Neuronal stem cell (in vitro differentiated cells): ENCODE measurements at regions not wholly inside any gene's neighbourhood (a gene's known extent, or its start where the extent isn't known, plus 50 kb on each side); places are given as distances from the start of the nearest gene placed in this dataset.

ENCODE experiments used
- DNase-seq: peaks from one replicate; pipeline ENCODE4 v3.0.0-alpha.2; 2013; ENCODE audit warnings: low spot score
- H2AFZ ChIP-seq: one replicate; pipeline ENCODE4 v1.6.1; 2013; ENCODE audit warnings: mild to moderate bottlenecking, low read length, inconsistent platforms
- H2AK5ac ChIP-seq: 2 replicates; pipeline ENCODE4 v1.6.1; 2013; ENCODE audit warnings: low read depth, mild to moderate bottlenecking, inconsistent platforms, low read length, moderate library complexity, mixed read lengths
- H2BK120ac ChIP-seq: 2 replicates; pipeline ENCODE4 v1.6.1; 2013; ENCODE audit warnings: low read depth, mild to moderate bottlenecking, inconsistent platforms, low read length, moderate library complexity, mixed read lengths
- H2BK12ac ChIP-seq: one replicate; pipeline ENCODE4 v1.6.1; 2013; ENCODE audit warnings: low read length, inconsistent platforms
- H2BK15ac ChIP-seq: 2 replicates; pipeline ENCODE4 v1.6.1; 2013; ENCODE audit warnings: mild to moderate bottlenecking, low read length, inconsistent platforms, mixed read lengths
- H2BK5ac ChIP-seq: one replicate; pipeline ENCODE4 v1.6.1; 2013; ENCODE audit warnings: inconsistent platforms, mild to moderate bottlenecking, low read length, moderate library complexity
- H3K14ac ChIP-seq: one replicate; pipeline ENCODE4 v1.6.1; 2013; ENCODE audit warnings: low read length, inconsistent platforms
- H3K18ac ChIP-seq: 2 replicates; pipeline ENCODE4 v1.6.1; 2013; ENCODE audit warnings: low read length, inconsistent platforms
- H3K23ac ChIP-seq: 2 replicates; pipeline ENCODE4 v1.6.1; 2013; ENCODE audit warnings: low read depth, mild to moderate bottlenecking, mixed read lengths, low read length, inconsistent platforms; ENCODE audit not compliant: poor library complexity
- H3K27ac ChIP-seq: replicated peaks from 3 replicates; pipeline ENCODE4 v1.5.1; 2013; ENCODE audit warnings: low read length, inconsistent platforms
- H3K27me3 ChIP-seq, 3 experiments: 2 replicates each; pipeline ENCODE4 v1.6.1; 2013; ENCODE audit warnings: low read length in 3 of 3, mild to moderate bottlenecking in 2 of 3, inconsistent platforms in 1 of 3, low read depth in 1 of 3, mixed read lengths in 1 of 3, moderate library complexity in 1 of 3; ENCODE audit not compliant: control insufficient read depth in 3 of 3, insufficient read depth in 3 of 3
- H3K36me3 ChIP-seq, 2 donors: replicated peaks in 1 of 2; 2 replicates each; pipeline ENCODE4 v1.6.1; 2013; ENCODE audit warnings: low read length in 2 of 2; ENCODE audit not compliant: control insufficient read depth in 2 of 2, insufficient read depth in 2 of 2
- H3K4ac ChIP-seq: 2 replicates; pipeline ENCODE4 v1.6.1; 2013; ENCODE audit warnings: inconsistent platforms, mild to moderate bottlenecking, low read length, moderate library complexity
- H3K4me1 ChIP-seq, 2 donors: 1 replicate in 1 of 2; 2 replicates in 1 of 2; pipeline ENCODE4 v1.6.1; 2013; ENCODE audit warnings: low read length in 2 of 2, low read depth in 1 of 2; ENCODE audit not compliant: control insufficient read depth in 2 of 2, insufficient read depth in 1 of 2
- H3K4me2 ChIP-seq: one replicate; pipeline ENCODE4 v1.6.1; 2013; ENCODE audit warnings: mild to moderate bottlenecking, low read length, inconsistent platforms; ENCODE audit not compliant: insufficient read depth, poor library complexity, severe bottlenecking
- H3K4me3 ChIP-seq, 2 donors: 2 replicates each; pipeline ENCODE4 v1.5.1; 2013; ENCODE audit warnings: low read length in 2 of 2, mild to moderate bottlenecking in 2 of 2, inconsistent platforms in 1 of 2, moderate library complexity in 1 of 2
- H3K79me1 ChIP-seq: one replicate; pipeline ENCODE4 v1.6.1; 2013; ENCODE audit warnings: low read depth, mild to moderate bottlenecking, inconsistent platforms, low read length, moderate library complexity
- H3K9ac ChIP-seq: one replicate; pipeline ENCODE4 v1.6.1; 2013; ENCODE audit warnings: mild to moderate bottlenecking, low read depth, low read length, inconsistent platforms; ENCODE audit not compliant: poor library complexity
- H3K9me3 ChIP-seq, 2 donors: replicated peaks in 1 of 2; 2 replicates each; pipeline versions ENCODE3 to v1.6.1; 2013; ENCODE audit warnings: low read length in 2 of 2, mild to moderate bottlenecking in 2 of 2, inconsistent platforms in 1 of 2, low read depth in 1 of 2, mixed read lengths in 1 of 2, moderate library complexity in 1 of 2; ENCODE audit not compliant: control insufficient read depth in 2 of 2, insufficient read depth in 1 of 2
- H4K8ac ChIP-seq: one replicate; pipeline ENCODE4 v1.6.1; 2013; ENCODE audit warnings: low read depth, mild to moderate bottlenecking, inconsistent platforms, low read length, moderate library complexity
- H4K91ac ChIP-seq: one replicate; pipeline ENCODE4 v1.6.1; 2013; ENCODE audit warnings: low read length, low read depth, mild to moderate bottlenecking, inconsistent platforms; ENCODE audit not compliant: poor library complexity
- WGBS, 2 donors: extraction: QIAGEN DNeasy Blood & Tissue Kit; methylation state at CpG; one replicate each; pipeline ENCODE4 v1.1.7; 2013; ENCODE audit warnings: missing lambda C conversion rate in 2 of 2, mixed read lengths in 1 of 2; ENCODE audit not compliant: insufficient read length in 2 of 2, insufficient replicate concordance in 1 of 2; ENCODE audit errors: extremely low coverage in 2 of 2; 5-methylcytosine and 5-hydroxymethylcytosine counted together

- Histone ChIP-seq H3K4me3 (no peak overlapping the region), H3K18ac (no peak overlapping the region), H2BK5ac (no peak overlapping the region), H2BK120ac (no peak overlapping the region), H3K27me3 (no peaks in the 10 kb centered on the region), H3K14ac (no peak overlapping the region), H3K9me3 (no peaks in the 10 kb centered on the region), H3K4ac (no peak overlapping the region), H3K23ac (no peak overlapping the region), H2AK5ac (no peak overlapping the region), H3K79me1 (no peaks in the 10 kb centered on the region), H3K9ac (no peak overlapping the region), H3K4me1 (no peaks in the 10 kb centered on the region), H2AFZ (no peak overlapping the region), H2BK15ac (no peak overlapping the region), H2BK12ac (no peak overlapping the region), H4K91ac (no peak overlapping the region), H3K36me3 (no peaks in the 10 kb centered on the region), H3K4me2 (no peak overlapping the region), H3K27ac (no peak overlapping the region), H4K8ac (no peak overlapping the region)
- WGBS, 2 donors = no CpG with 5 or more reads among the region's 2 CpGs
- no peak for DNase-seq
Observed at GRCh38 chrX:45660477-45660876, 459.8 kb upstream of the DIPK2B start.

- H3K14ac ChIP-seq = no peak overlapping the region
- no peak overlapping the region for H4K91ac ChIP-seq
- no CpG with 5 or more reads among the region's 4 CpGs for WGBS, 2 donors
- H3K4me2 ChIP-seq = no peak overlapping the region
- no peak overlapping the region for H3K27ac ChIP-seq
- H4K8ac ChIP-seq = no peak overlapping the region
- no peak overlapping the region for H2BK15ac ChIP-seq
- no peaks in the 10 kb centered on the region for H3K9me3 ChIP-seq
- H3K18ac ChIP-seq = no peak overlapping the region
- no peak overlapping the region for H2BK5ac ChIP-seq
- H2AK5ac ChIP-seq = no peak overlapping the region
- H3K36me3 ChIP-seq = no peaks in the 10 kb centered on the region
- no peaks in the 10 kb centered on the region for H3K79me1 ChIP-seq
- no peak for DNase-seq
- H3K27me3 ChIP-seq = no peaks in the 10 kb centered on the region
- H3K23ac ChIP-seq = no peak overlapping the region
- H2BK12ac ChIP-seq = no peak overlapping the region
- no peak overlapping the region for H3K9ac ChIP-seq
- H3K4ac ChIP-seq = no peak overlapping the region
- H2BK120ac ChIP-seq = no peak overlapping the region
- H2AFZ ChIP-seq = no peak overlapping the region
- no peak overlapping the region for H3K4me3 ChIP-seq
- no peaks in the 10 kb centered on the region for H3K4me1 ChIP-seq
Observed at GRCh38 chrX:45633419-45633818, 432.7 kb upstream of the DIPK2B start.

DNA sequence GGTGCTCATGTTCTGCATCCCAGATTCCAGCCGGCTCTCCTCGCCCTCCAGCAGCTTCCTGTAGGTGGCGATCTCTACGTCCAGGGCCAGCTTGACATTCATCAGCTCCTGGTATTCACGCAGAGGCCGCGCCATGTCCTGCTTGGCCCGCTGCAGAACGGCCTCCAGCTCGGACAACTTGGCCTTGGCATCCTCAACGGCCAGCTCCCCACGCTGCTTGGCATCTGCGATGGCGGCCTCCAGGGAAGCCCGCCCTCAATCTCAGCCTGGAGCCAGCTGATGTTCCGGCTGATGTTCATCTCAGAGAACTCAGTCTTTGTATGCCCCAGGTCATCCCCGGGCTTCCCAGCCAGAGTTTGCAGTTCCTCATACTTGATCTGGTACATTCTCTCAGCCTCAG, 431.8 kb upstream of the DIPK2B start:
- H3K4me1 ChIP-seq = no peaks in the 10 kb centered on the region
- DNase-seq = no peak
- H2BK120ac ChIP-seq = no peak overlapping the region
- no peak overlapping the region for H4K91ac ChIP-seq
- H3K36me3 ChIP-seq = no peaks in the 10 kb centered on the region
- no peak overlapping the region for H2BK12ac ChIP-seq
- no CpG with 5 or more reads among the region's 17 CpGs for WGBS, 2 donors
- H3K4ac ChIP-seq = no peak overlapping the region
- no peak overlapping the region for H2AK5ac ChIP-seq
- H3K27me3 ChIP-seq = no peaks in the 10 kb centered on the region
- no peak overlapping the region for H3K14ac ChIP-seq
- no peak overlapping the region for H3K27ac ChIP-seq
- H3K4me3 ChIP-seq = no peak overlapping the region
- H3K23ac ChIP-seq = no peak overlapping the region
- no peak overlapping the region for H3K9ac ChIP-seq
- H2BK15ac ChIP-seq = no peak overlapping the region
- H3K9me3 ChIP-seq = no peaks in the 10 kb centered on the region
- no peak overlapping the region for H2AFZ ChIP-seq
- H3K4me2 ChIP-seq = no peak overlapping the region
- H2BK5ac ChIP-seq = no peak overlapping the region
- H3K18ac ChIP-seq = no peak overlapping the region
- H3K79me1 ChIP-seq = no peaks in the 10 kb centered on the region
- no peak overlapping the region for H4K8ac ChIP-seq

DNA sequence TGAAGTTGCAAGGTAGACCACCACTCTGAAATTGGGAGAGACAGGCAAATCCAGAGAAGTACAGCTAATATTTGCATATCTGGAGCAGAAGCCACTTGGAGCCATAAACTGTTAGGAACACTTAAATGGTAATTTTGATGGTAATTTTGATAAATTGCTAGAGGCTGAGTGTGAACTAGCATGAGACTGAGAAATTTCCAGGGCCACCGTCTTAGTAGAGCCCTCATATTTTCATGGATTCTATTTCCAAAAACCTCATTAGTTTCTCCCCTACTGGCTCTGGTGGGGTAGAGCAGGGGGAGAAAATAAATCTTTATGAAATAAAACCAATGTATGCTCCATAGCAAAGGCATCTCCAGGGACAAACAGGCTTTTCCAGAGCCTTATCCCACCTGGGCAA, 429.4 kb upstream of the DIPK2B start:
- DNase-seq = no peak
- H4K91ac ChIP-seq = no peak overlapping the region
- no peaks in the 10 kb centered on the region for H3K79me1 ChIP-seq
- no peak overlapping the region for H2AFZ ChIP-seq
- no peak overlapping the region for H2BK15ac ChIP-seq
- H3K4ac ChIP-seq = no peak overlapping the region
- no peaks in the 10 kb centered on the region for H3K27me3 ChIP-seq
- H2BK5ac ChIP-seq = no peak overlapping the region
- no peaks in the 10 kb centered on the region for H3K4me1 ChIP-seq
- no peak overlapping the region for H3K9ac ChIP-seq
- H3K9me3 ChIP-seq = no peaks in the 10 kb centered on the region
- H3K23ac ChIP-seq = no peak overlapping the region
- H4K8ac ChIP-seq = no peak overlapping the region
- no peak overlapping the region for H2BK12ac ChIP-seq
- no peak overlapping the region for H2AK5ac ChIP-seq
- no peak overlapping the region for H3K27ac ChIP-seq
- H2BK120ac ChIP-seq = no peak overlapping the region
- no peaks in the 10 kb centered on the region for H3K36me3 ChIP-seq
- no peak overlapping the region for H3K4me3 ChIP-seq
- H3K14ac ChIP-seq = no peak overlapping the region
- H3K18ac ChIP-seq = no peak overlapping the region
- no CpG with 5 or more reads among the region's 1 CpG for WGBS, 2 donors
- no peak overlapping the region for H3K4me2 ChIP-seq
